GM21390 (cell line): ENCODE measurements at regions not wholly inside any gene's neighbourhood (a gene's known extent, or its start where the extent isn't known, plus 50 kb on each side); places are given as distances from the start of the nearest gene placed in this dataset.
"Not testable (repeated sequence)": the region's sequence is repeated elsewhere in the genome, so short reads cannot be mapped to it uniquely, and the experiment has no call there.

ENCODE experiments used
- ATAC-seq: cut with Tn5 transposase; IDR thresholded peaks from one replicate; pipeline ENCODE4 v1.9.1; 2021; ENCODE audit not compliant: unreplicated experiment

GRCh38 chr6:67686225-67686624, 948.9 kb upstream of the ADGRB3 start:
- not testable (repeated sequence) for ATAC-seq

- ATAC-seq, result no peak
These were observed 951.1 kb upstream of the ADGRB3 start for GRCh38 chr6:67683960-67684359.

- ATAC-seq, result no peak
These were observed 954.7 kb upstream of the ADGRB3 start for GRCh38 chr6:67680297-67680932.

GRCh38 chr6:67679566-67680296, 955.4 kb upstream of the ADGRB3 start:
- ATAC-seq, result no peak

GRCh38 chr6:67676892-67677291, 958.2 kb upstream of the ADGRB3 start:
- no peak for ATAC-seq

- ATAC-seq, result no peak
These were observed 967.3 kb upstream of the ADGRB3 start for GRCh38 chr6:67667637-67668422.

- no peak for ATAC-seq
These were observed 968.7 kb upstream of the ADGRB3 start for GRCh38 chr6:67666177-67666964.

- ATAC-seq, result no peak
These were observed 970.1 kb upstream of the ADGRB3 start for GRCh38 chr6:67664942-67665341.

- no peak for ATAC-seq
These were observed 971.8 kb upstream of the ADGRB3 start for GRCh38 chr6:67663105-67663895.

- no peak for ATAC-seq
These were observed 981.5 kb upstream of the ADGRB3 start for GRCh38 chr6:67653561-67653960.

- ATAC-seq, result no peak
These were observed 988.5 kb upstream of the ADGRB3 start for GRCh38 chr6:67646550-67646949.

GRCh38 chr6:67643281-67643680, 991.8 kb upstream of the ADGRB3 start:
- ATAC-seq, result no peak

GRCh38 chr6:67642582-67642981, 992.5 kb upstream of the ADGRB3 start:
- ATAC-seq, result no peak

- no peak for ATAC-seq
These were observed 994.6 kb upstream of the ADGRB3 start for GRCh38 chr6:67640484-67640883.

- no peak for ATAC-seq
These were observed 995.9 kb upstream of the ADGRB3 start for GRCh38 chr6:67639161-67639560.

GRCh38 chr6:67634199-67634598, 1000.9 kb upstream of the ADGRB3 start:
- no peak for ATAC-seq

GRCh38 chr6:67633058-67633457, 1002.0 kb upstream of the ADGRB3 start:
- no peak for ATAC-seq

- ATAC-seq, result no peak
These were observed 1004.9 kb upstream of the ADGRB3 start for GRCh38 chr6:67630146-67630545.

- no peak for ATAC-seq
These were observed 1005.8 kb upstream of the ADGRB3 start for GRCh38 chr6:67629258-67629657.

- ATAC-seq, result no peak
These were observed 1019.3 kb upstream of the ADGRB3 start for GRCh38 chr6:67615796-67616195.
